Heart right ventricle (tissue), 16 donors: ENCODE measurements at regions not wholly inside any gene's neighbourhood (a gene's known extent, or its start where the extent isn't known, plus 50 kb on each side); places are given as distances from the start of the nearest gene placed in this dataset.

Experiments
- ATAC-seq, 8 donors: fragments of 200-7000 bp; cut with Tn5 transposase; one replicate each; pipeline ENCODE4 v1.9.1; 2020; ENCODE audit warnings: mild to moderate bottlenecking in 8 of 8, moderate library complexity in 8 of 8, moderate number of reproducible peaks in 1 of 8
- DNase-seq, 2 donors: peaks; one replicate each; pipeline ENCODE4 v3.0.0-alpha.2; 2020
- H3K27ac ChIP-seq, 10 donors: fragments of 200-600 bp; sonication (generic) in 2 of 10; one replicate each; pipeline versions ENCODE4 v1.5.0 to v1.8.0; 2020 to 2022; ENCODE audit warnings: mild to moderate bottlenecking in 3 of 10
- H3K27me3 ChIP-seq, 7 donors: fragments of 200-600 bp; one replicate each; pipeline ENCODE4 v1.8.0; 2021 to 2022; ENCODE audit warnings: mild to moderate bottlenecking in 2 of 7
- H3K36me3 ChIP-seq, 9 donors: fragments of 200-600 bp; sonication (generic) in 1 of 9; one replicate each; pipeline versions ENCODE4 v1.5.0 to v1.8.0; 2020 to 2022; ENCODE audit warnings: mild to moderate bottlenecking in 2 of 9
- H3K4me1 ChIP-seq, 9 donors: fragments of 200-600 bp; sonication (generic) in 1 of 9; one replicate each; pipeline versions ENCODE4 v1.5.0 to v1.8.0; 2020 to 2022; ENCODE audit warnings: mild to moderate bottlenecking in 4 of 9
- H3K4me3 ChIP-seq, 10 donors: fragments of 200-600 bp; sonication (generic) in 2 of 10; one replicate each; pipeline versions ENCODE4 v1.5.0 to v1.8.0; 2020 to 2022; ENCODE audit warnings: mild to moderate bottlenecking in 7 of 10, moderate library complexity in 2 of 10
- H3K9me3 ChIP-seq, 11 donors: fragments of 200-600 bp in 10 of 11; sonication (generic) in 2 of 11; one replicate each; pipeline versions ENCODE4 v1.5.0 to v1.8.0; 2013 to 2022; ENCODE audit warnings: mild to moderate bottlenecking in 2 of 11, control low read depth in 1 of 11, moderate library complexity in 1 of 11
- WGBS, 2 donors: extraction: QIAGEN DNeasy Blood & Tissue Kit; methylation state at CpG; one replicate each; pipeline ENCODE4 v1.1.7; 2013; ENCODE audit warnings: inconsistent platforms in 1 of 2; 5-methylcytosine and 5-hydroxymethylcytosine counted together
- intact Hi-C, 10 donors: fragments of 100-400 bp; cut with DNase I; formaldehyde crosslinking; loops; one replicate each; pipeline versions ENCODE4 v1.11.1 to v1.14.2; 2022
- TF ChIP-seq, protein P1 (sequence below), 9 donors: fragments of 200-600 bp; sonication (generic) in 2 of 9; IDR thresholded peaks; one replicate each; pipeline versions ENCODE4 v1.5.0 to v1.8.0; 2021 to 2022; ENCODE audit warnings: antibody characterized with exemption in 9 of 9, mild to moderate bottlenecking in 5 of 9, moderate library complexity in 1 of 9
- donor health status: Arrhythmogenic right ventricular cardiomyopathy.
- donor health status: ischemic (EF 13 %, LVEDD 7.1; RV severe dilation, severe dysfunction).
- donor health status: healthy with polysubstance abuse.
- donor health status: DM: no; HTN: yes; CAD: no.
- donor health status: DM: no; HTN: no; CAD: no.
- donor health status: ischemic (EF 25% LVEDD 6.9; RV normal size, moderate dysfunction).
- donor health status: ischemic (EF 25% LVEDD 5.7; RV mildly dilated, moderate dysfunction).
- donor health status: healthy.
- donor health status: DM: yes; HTN: yes; CAD: no.
- donor health status: Ischemic cardiomyopathy.
- donor health status: ischemic (EF 35%, LVEDD 5.7; RV mildly dilated, moderate dysfunction).
- donor health status: nonischemic (EF 11% LVEDD 7.7; RV severe dilation, severe dysfunction).
- donor health status: DM: yes; HTN: yes; CAD: no.
- donor health status: PGD.
- donor health status: ischemic (EF 29% LVEDD 5.4; RV normal size, mild dysfunction).
- donor health status: nonischemic (EF 23%, LVEDD 6.1; RV moderate dilation, normal function).

DNA sequence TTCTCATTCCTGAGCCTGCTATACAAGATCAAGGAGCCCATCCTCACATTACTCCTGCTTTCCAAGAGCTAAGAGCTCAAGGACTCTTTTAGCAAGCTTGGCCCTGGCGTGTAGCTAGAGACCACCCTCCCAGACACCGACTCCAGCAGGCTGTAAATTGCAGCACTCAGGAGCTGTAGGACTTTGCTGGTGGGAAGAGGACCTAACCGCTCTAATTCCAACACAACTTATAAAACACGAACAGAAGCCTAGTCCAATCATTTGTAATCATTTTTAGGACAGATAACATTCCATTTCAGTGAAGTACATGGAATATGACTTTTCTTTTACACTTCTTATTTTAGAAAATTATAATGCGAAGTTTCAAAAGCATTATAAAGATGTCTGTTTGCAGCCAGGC lies 219.9 kb downstream of the NXNL2 start:
- 69 to 72% methylated on average over 5 of the region's 5 CpGs for WGBS, 2 donors
- intact Hi-C loops: no loop called here

DNA sequence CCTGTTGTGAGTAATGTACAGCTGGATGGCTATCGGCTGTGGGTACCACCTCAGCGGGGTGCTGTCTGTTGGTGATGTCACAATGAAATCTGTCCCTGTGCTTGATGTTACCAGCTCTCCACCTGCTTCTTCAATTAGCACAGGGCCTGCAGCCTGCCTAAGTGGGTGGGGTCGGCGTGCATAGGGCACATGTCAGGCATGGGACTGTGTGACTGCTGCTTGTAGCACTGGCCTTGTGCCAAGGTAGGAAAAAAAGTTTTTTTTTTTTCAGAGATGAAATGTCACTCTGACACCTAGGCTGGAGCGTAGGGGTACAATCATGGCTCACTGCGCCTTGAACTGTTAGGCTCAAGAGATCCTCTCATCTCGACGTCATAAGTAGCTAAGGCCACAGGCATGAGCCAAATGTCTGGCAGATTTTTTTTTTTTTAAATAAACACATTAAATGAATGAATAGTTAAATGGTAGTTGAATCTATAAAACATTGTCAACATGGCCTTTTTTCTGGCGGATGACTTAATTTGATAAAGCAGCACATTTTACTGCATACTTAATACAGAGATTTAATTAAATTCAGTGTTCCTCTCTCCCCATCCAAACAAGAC lies 222.5 kb downstream of the NXNL2 start:
- WGBS, 2 donors: 80 to 81% methylated on average over 9 of the region's 9 CpGs

More for the DNA sequence above, 219.9 kb downstream of the NXNL2 start:
- peaks cover 0 to 29% (median 12%) of the 10 kb centered on the region in 9 donors for H3K4me1 ChIP-seq
- no peak overlapping the region for H3K4me3 ChIP-seq
- H3K9me3 ChIP-seq: peaks cover 0 to 12% (median 0%) of the 10 kb centered on the region in 11 donors
- DNase-seq (no peak), ATAC-seq (peak in 1 of 8 donors; percentile 17)
- H3K36me3 ChIP-seq: no peaks in the 10 kb centered on the region
- TF ChIP-seq, protein P1, sequence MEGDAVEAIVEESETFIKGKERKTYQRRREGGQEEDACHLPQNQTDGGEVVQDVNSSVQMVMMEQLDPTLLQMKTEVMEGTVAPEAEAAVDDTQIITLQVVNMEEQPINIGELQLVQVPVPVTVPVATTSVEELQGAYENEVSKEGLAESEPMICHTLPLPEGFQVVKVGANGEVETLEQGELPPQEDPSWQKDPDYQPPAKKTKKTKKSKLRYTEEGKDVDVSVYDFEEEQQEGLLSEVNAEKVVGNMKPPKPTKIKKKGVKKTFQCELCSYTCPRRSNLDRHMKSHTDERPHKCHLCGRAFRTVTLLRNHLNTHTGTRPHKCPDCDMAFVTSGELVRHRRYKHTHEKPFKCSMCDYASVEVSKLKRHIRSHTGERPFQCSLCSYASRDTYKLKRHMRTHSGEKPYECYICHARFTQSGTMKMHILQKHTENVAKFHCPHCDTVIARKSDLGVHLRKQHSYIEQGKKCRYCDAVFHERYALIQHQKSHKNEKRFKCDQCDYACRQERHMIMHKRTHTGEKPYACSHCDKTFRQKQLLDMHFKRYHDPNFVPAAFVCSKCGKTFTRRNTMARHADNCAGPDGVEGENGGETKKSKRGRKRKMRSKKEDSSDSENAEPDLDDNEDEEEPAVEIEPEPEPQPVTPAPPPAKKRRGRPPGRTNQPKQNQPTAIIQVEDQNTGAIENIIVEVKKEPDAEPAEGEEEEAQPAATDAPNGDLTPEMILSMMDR (IDR thresholded peaks at IDR 0.05): no peak
- H3K27ac ChIP-seq: peak overlapping the region in 7 of 10 donors; percentile 23 to 69 (median 53)
- H3K27me3 ChIP-seq: no peaks in the 10 kb centered on the region

DNA sequence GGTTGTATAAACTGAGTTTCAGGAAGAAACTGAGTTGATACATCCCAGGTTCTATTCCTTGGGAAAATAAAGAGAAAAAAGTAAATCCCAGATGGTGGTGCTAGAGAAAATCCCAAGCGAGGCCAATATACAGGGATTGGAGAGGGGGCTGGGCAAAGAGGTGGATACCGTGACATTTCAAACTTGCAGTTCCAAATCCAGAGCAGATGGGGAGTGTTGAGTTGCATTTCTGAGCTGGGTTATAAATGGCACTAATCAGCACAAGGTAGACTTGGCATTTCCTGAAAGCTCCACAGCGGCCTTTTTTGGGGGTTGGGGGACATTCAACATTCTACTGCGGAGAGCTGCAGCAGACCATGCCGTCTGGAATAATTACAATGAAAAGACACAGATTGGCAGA lies 224.4 kb downstream of the NXNL2 start:
- intact Hi-C loops: no loop called here
- H3K27ac ChIP-seq: no peak overlapping the region
- H3K27me3 ChIP-seq: peaks cover 0 to 4% (median 0%) of the 10 kb centered on the region in 7 donors
- H3K4me1 ChIP-seq: peaks cover 0 to 18% (median 6%) of the 10 kb centered on the region in 9 donors
- H3K9me3 ChIP-seq: no peaks in the 10 kb centered on the region
- no peak for DNase-seq
- H3K4me3 ChIP-seq: no peak overlapping the region
- TF ChIP-seq, protein P1 (IDR thresholded peaks at IDR 0.05): no peak
- peak in 3 of 8 donors; percentile 43 to 66 (median 57) for ATAC-seq
- WGBS, 2 donors: 60 to 63% methylated on average over 5 of the region's 5 CpGs
- no peaks in the 10 kb centered on the region for H3K36me3 ChIP-seq

More for the DNA sequence above, 222.5 kb downstream of the NXNL2 start:
- H3K4me3 ChIP-seq: no peak overlapping the region
- no peaks in the 10 kb centered on the region for H3K36me3 ChIP-seq
- peaks cover 0 to 2% (median 0%) of the 10 kb centered on the region in 7 donors for H3K27me3 ChIP-seq
- intact Hi-C loops: no loop called here
- H3K4me1 ChIP-seq: peaks cover 0 to 27% (median 12%) of the 10 kb centered on the region in 9 donors
- H3K27ac ChIP-seq: no peak overlapping the region
- TF ChIP-seq, protein P1 (IDR thresholded peaks at IDR 0.05): no peak
- no peak for DNase-seq
- peak in 1 of 8 donors; percentile 21 for ATAC-seq
- no peaks in the 10 kb centered on the region for H3K9me3 ChIP-seq

DNA sequence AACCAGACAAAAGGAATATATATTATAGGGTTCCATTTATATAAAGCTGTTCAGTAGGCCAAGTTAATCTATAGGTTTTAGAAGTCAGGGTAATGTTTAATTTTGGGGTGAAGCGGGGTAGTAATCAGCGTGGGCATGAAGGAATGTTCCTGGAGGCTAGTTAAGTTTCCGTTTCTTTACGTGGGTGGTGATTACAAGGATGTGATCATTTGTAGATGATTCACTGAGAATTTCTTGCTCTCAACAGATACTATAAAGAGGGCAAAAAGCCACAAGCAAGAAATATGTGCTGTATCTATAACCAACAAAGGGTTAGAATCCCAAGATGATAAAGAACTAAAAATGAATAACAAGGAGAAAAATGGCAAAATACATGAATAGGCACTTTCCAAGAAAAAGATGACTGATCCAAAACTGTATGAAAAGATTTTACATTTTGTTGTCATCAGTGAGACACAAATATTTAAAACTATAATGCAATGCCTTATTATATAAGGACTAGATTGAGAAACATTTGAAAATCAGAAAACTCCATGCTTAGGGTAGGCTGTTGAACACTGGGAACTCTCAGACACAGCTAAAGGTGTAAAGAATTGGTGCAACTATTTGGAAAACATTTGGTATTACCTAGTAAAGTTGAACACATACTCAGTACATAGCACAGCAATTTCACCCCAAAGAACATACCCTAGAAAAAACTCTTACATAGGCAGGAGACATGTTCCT lies 224.3 kb upstream of the S1PR3 start:
- no peak for ATAC-seq
- H3K4me3 ChIP-seq: no peak overlapping the region
- no peak overlapping the region for H3K27ac ChIP-seq
- H3K36me3 ChIP-seq: no peaks in the 10 kb centered on the region
- peaks cover 0 to 4% (median 0%) of the 10 kb centered on the region in 7 donors for H3K27me3 ChIP-seq
- WGBS, 2 donors: 58 to 73% methylated on average over 4 of the region's 4 CpGs
- peaks cover 0 to 3% (median 0%) of the 10 kb centered on the region in 11 donors for H3K9me3 ChIP-seq
- intact Hi-C loops: no loop called here
- TF ChIP-seq, protein P1 (IDR thresholded peaks at IDR 0.05): no peak
- DNase-seq: no peak
- H3K4me1 ChIP-seq: peaks cover 0 to 6% (median 0%) of the 10 kb centered on the region in 9 donors
